ENCODE measurements at regions not wholly inside any gene's neighbourhood (a gene's known extent, or its start where the extent isn't known, plus 50 kb on each side); places are given as distances from the start of the nearest gene placed in this dataset.

- DNase-seq, result no peak
Observed at GRCh38 chrX:51798701-51799100, 55.5 kb downstream of the GSPT2 start.

- peak; percentile 28 for DNase-seq
Observed at GRCh38 chrX:51802917-51803688, 59.9 kb downstream of the GSPT2 start.

GRCh38 chrX:51803833-51804232 lies 60.6 kb downstream of the GSPT2 start:
- DNase-seq, result no peak

GRCh38 chrX:51804741-51805140 lies 61.5 kb downstream of the GSPT2 start:
- no peak for DNase-seq

GRCh38 chrX:51813886-51814460 lies 70.7 kb downstream of the GSPT2 start:
- no peak for DNase-seq

GRCh38 chrX:51824061-51824460 lies 69.4 kb upstream of the MAGED1 start:
- DNase-seq, result no peak

- DNase-seq, result no peak
Observed at GRCh38 chrX:51825436-51825835, 68.0 kb upstream of the MAGED1 start.

- DNase-seq, result no peak
Observed at GRCh38 chrX:51834076-51834475, 59.3 kb upstream of the MAGED1 start.

- DNase-seq, result no peak
Observed at GRCh38 chrX:51836823-51837222, 56.6 kb upstream of the MAGED1 start.

GRCh38 chrX:51837451-51837850 lies 56.0 kb upstream of the MAGED1 start:
- DNase-seq, result no peak

- DNase-seq, result no peak
Observed at GRCh38 chrX:51837921-51838320, 55.5 kb upstream of the MAGED1 start.

Measured in effector CD8-positive, alpha-beta T cell (primary cell).